ENCODE measurements at regions not wholly inside any gene's neighbourhood (a gene's known extent, or its start where the extent isn't known, plus 50 kb on each side); places are given as distances from the start of the nearest gene placed in this dataset.

DNA sequence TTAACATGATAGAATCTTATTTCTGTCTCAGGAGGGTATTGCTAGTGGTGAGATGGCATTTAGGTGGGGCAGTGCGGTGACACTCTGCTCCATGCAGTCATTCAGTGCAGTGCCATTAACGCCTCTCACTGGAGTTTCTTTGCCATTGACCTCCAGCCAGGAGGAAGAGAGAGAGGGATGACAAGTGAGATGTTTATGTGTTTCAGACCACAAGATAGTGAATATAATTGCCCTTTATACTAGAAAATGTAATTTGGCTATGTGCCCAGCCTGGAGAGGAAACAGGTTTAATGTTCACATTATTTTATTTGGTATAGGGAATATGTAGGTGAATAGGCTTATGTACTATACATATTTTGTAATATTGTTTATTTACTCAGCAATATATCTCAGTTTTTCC is 84.5 kb downstream of the ZIC1 start:
- TF ChIP-seq, protein P1, sequence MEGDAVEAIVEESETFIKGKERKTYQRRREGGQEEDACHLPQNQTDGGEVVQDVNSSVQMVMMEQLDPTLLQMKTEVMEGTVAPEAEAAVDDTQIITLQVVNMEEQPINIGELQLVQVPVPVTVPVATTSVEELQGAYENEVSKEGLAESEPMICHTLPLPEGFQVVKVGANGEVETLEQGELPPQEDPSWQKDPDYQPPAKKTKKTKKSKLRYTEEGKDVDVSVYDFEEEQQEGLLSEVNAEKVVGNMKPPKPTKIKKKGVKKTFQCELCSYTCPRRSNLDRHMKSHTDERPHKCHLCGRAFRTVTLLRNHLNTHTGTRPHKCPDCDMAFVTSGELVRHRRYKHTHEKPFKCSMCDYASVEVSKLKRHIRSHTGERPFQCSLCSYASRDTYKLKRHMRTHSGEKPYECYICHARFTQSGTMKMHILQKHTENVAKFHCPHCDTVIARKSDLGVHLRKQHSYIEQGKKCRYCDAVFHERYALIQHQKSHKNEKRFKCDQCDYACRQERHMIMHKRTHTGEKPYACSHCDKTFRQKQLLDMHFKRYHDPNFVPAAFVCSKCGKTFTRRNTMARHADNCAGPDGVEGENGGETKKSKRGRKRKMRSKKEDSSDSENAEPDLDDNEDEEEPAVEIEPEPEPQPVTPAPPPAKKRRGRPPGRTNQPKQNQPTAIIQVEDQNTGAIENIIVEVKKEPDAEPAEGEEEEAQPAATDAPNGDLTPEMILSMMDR (IDR thresholded peaks at IDR 0.05) = no peak
- TF ChIP-seq POLR2AphosphoS5 (IDR thresholded peaks at IDR 0.05; ENCODE audit: low read depth, low read length) = no peak

All from Panc1 (cell line).